Colonic mucosa (tissue), 4 donors: ENCODE measurements at regions not wholly inside any gene's neighbourhood (a gene's known extent, or its start where the extent isn't known, plus 50 kb on each side); places are given as distances from the start of the nearest gene placed in this dataset.

Source experiments
- DNase-seq: peaks from one replicate; pipeline ENCODE4 v3.0.0-alpha.2; 2020
- H3K27ac ChIP-seq: fragments of 200-600 bp; one replicate; pipeline ENCODE4 v1.8.0; 2021
- H3K27me3 ChIP-seq: fragments of 200-600 bp; one replicate; pipeline ENCODE4 v1.8.0; 2021
- H3K36me3 ChIP-seq: fragments of 200-600 bp; one replicate; pipeline ENCODE4 v1.8.0; 2021
- H3K4me1 ChIP-seq: fragments of 200-600 bp; one replicate; pipeline ENCODE4 v1.8.0; 2021; ENCODE audit warnings: mild to moderate bottlenecking
- H3K4me3 ChIP-seq: fragments of 200-600 bp; one replicate; pipeline ENCODE4 v1.8.0; 2021
- H3K9ac ChIP-seq, 2 donors: one replicate each; pipeline ENCODE4 v1.7.0; 2013; ENCODE audit warnings: control low read depth in 2 of 2, low read depth in 2 of 2, low read length in 2 of 2
- H3K9me3 ChIP-seq: fragments of 200-600 bp; one replicate; pipeline ENCODE4 v1.8.0; 2021
- intact Hi-C: fragments of 100-400 bp; cut with DNase I; formaldehyde crosslinking; loops from one replicate; pipeline ENCODE4 v1.14.1; 2022
- TF ChIP-seq, protein P1 (sequence below): fragments of 200-600 bp; IDR thresholded peaks from one replicate; pipeline ENCODE4 v1.8.0; 2022; ENCODE audit warnings: antibody characterized with exemption, mild to moderate bottlenecking
- donor health status: healthy.
- donor health status: DM: no; HTN: no; CAD: no.
- donor health status: DM: no; HTN: no; CAD: no.

DNA sequence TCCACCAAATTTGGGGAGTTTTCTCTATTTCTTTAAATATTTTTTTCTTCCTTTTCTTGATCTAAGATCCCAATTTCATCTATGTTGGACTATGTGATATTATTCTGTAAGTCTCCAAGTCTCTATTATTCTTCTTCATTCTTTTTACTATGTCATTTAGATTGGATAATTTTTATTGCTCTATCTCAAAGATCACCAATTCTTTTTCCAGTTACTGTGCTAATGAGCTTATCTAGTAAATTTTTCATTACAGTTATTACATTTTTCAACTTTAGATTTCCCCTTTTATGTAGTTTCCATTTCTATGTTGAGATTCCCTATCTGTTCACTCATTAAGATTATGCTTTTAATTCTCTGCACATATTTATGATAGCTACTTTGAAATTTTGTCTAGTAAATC lies 131.6 kb upstream of the NAMPT start:
- intact Hi-C loops: no loop called here
- Histone ChIP-seq H3K9me3 (no peaks in the 10 kb centered on the region), H3K4me3 (no peak overlapping the region), H3K27me3 (no peaks in the 10 kb centered on the region), H3K9ac (no peak overlapping the region), H3K27ac (no peak overlapping the region), H3K4me1 (no peaks in the 10 kb centered on the region), H3K36me3 (no peaks in the 10 kb centered on the region)
- no peak for DNase-seq
- TF ChIP-seq, protein P1, sequence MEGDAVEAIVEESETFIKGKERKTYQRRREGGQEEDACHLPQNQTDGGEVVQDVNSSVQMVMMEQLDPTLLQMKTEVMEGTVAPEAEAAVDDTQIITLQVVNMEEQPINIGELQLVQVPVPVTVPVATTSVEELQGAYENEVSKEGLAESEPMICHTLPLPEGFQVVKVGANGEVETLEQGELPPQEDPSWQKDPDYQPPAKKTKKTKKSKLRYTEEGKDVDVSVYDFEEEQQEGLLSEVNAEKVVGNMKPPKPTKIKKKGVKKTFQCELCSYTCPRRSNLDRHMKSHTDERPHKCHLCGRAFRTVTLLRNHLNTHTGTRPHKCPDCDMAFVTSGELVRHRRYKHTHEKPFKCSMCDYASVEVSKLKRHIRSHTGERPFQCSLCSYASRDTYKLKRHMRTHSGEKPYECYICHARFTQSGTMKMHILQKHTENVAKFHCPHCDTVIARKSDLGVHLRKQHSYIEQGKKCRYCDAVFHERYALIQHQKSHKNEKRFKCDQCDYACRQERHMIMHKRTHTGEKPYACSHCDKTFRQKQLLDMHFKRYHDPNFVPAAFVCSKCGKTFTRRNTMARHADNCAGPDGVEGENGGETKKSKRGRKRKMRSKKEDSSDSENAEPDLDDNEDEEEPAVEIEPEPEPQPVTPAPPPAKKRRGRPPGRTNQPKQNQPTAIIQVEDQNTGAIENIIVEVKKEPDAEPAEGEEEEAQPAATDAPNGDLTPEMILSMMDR: no peak

DNA sequence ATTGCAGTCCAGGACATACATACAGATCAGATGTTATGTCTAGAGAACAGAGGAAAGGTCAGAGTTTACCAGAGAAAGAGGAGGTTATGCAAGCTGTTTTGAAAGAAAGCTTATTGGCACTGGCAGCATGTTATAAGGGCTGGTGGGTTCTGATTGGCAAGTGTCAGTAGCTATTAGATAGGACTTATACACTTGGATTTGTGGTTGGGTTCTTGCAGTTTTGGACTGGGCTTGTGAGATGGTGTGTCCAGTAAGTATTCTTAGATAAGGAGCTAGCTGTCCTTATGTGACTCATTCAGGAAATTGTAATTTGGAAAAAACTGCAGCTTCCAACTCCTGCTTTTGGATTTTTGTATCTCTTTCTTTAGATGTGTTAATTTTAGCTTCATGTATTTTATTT lies 130.7 kb upstream of the NAMPT start:
- no peak overlapping the region for H3K9ac ChIP-seq
- DNase-seq: no peak
- TF ChIP-seq, protein P1: no peak
- H3K4me3 ChIP-seq: no peak overlapping the region
- no peaks in the 10 kb centered on the region for H3K9me3 ChIP-seq
- H3K36me3 ChIP-seq: no peaks in the 10 kb centered on the region
- H3K27me3 ChIP-seq: no peaks in the 10 kb centered on the region
- intact Hi-C loops: no loop called here
- H3K27ac ChIP-seq: no peak overlapping the region
- H3K4me1 ChIP-seq: no peaks in the 10 kb centered on the region

- no peaks in the 10 kb centered on the region for H3K9me3 ChIP-seq
- intact Hi-C loops: no loop called here
- DNase-seq: no peak
Measured at GRCh38 chr7:106413446-106413845, 128.7 kb upstream of the NAMPT start.

GRCh38 chr7:106405697-106406141 lies 120.9 kb upstream of the NAMPT start:
- no peaks in the 10 kb centered on the region for H3K9me3 ChIP-seq
- TF ChIP-seq, protein P1: no peak
- H3K27me3 ChIP-seq: no peaks in the 10 kb centered on the region

More at GRCh38 chr7:106413446-106413845, 128.7 kb upstream of the NAMPT start:
- Histone ChIP-seq H3K4me3 (no peak overlapping the region), H3K9ac (no peak overlapping the region), H3K27me3 (no peaks in the 10 kb centered on the region), H3K36me3 (no peaks in the 10 kb centered on the region), H3K27ac (no peak overlapping the region), H3K4me1 (no peaks in the 10 kb centered on the region)
- TF ChIP-seq, protein P1: no peak

DNA sequence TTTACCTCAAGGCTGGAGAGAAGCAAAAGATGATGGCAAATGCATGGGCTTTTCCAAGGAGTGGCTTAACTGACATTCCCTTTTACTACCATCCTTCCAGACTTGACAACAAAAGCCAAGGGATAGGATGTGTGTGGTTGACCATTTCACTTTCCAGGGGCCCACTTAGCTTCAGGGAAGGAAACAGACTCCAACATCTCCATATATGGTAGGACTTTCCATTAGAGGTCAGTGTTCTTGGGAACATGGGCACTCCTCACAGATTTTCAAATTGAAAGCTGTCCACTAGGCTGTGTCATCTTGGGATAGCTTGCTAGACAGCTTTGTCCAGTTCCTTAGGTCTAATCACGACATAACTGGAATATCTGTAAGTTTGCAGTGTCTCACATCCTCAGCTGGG lies 118.1 kb upstream of the NAMPT start:
- Histone ChIP-seq H3K4me1 (no peaks in the 10 kb centered on the region), H3K27me3 (no peaks in the 10 kb centered on the region), H3K9ac (no peak overlapping the region), H3K9me3 (no peaks in the 10 kb centered on the region), H3K36me3 (no peaks in the 10 kb centered on the region), H3K4me3 (no peak overlapping the region), H3K27ac (no peak overlapping the region)
- intact Hi-C loops: no loop called here
- no peak for DNase-seq
- TF ChIP-seq, protein P1: no peak

More at GRCh38 chr7:106405697-106406141, 120.9 kb upstream of the NAMPT start:
- Histone ChIP-seq H3K4me3 (no peak overlapping the region), H3K9ac (no peak overlapping the region), H3K27ac (no peak overlapping the region), H3K36me3 (no peaks in the 10 kb centered on the region), H3K4me1 (no peaks in the 10 kb centered on the region)
- intact Hi-C loops: no loop called here
- no peak for DNase-seq
